Astrocyte (in vitro differentiated cells and primary cell): ENCODE measurements at regions not wholly inside any gene's neighbourhood (a gene's known extent, or its start where the extent isn't known, plus 50 kb on each side); places are given as distances from the start of the nearest gene placed in this dataset.

ENCODE experiments used
- DNase-seq: peaks from one replicate; pipeline ENCODE4 v3.0.0-alpha.2; 2010; ENCODE audit warnings: low read depth
- FAIRE-seq: peaks from 2 replicates; lab custom pipeline; 2011; peaks lifted over from hg19 to GRCh38; lab: Jason Lieb, UNC
- H2AFZ ChIP-seq: 2 replicates; pipeline ENCODE4 v1.6.0; 2012; ENCODE audit warnings: low read depth, low read length, inconsistent platforms
- H3K27ac ChIP-seq: 2 replicates; pipeline ENCODE4 v1.5.1; 2011; ENCODE audit warnings: low read depth, low read length, inconsistent platforms
- H3K27me3 ChIP-seq: 2 replicates; pipeline ENCODE4 v1.6.0; 2011; ENCODE audit warnings: low read length, inconsistent platforms; ENCODE audit not compliant: insufficient read depth
- H3K36me3 ChIP-seq: 2 replicates; pipeline ENCODE4 v1.5.1; 2011; ENCODE audit warnings: low read length, inconsistent platforms; ENCODE audit not compliant: insufficient read depth
- H3K4me1 ChIP-seq: 2 replicates; pipeline ENCODE4 v1.5.1; 2011; ENCODE audit warnings: low read length, inconsistent platforms; ENCODE audit not compliant: insufficient read depth
- H3K4me2 ChIP-seq: 2 replicates; pipeline ENCODE4 v1.6.0; 2012; ENCODE audit warnings: low read length, inconsistent platforms
- H3K4me3 ChIP-seq: 2 replicates; pipeline ENCODE4 v1.5.1; 2011; ENCODE audit warnings: low read depth, mild to moderate bottlenecking, low read length, inconsistent platforms; ENCODE audit not compliant: insufficient read depth
- H3K79me2 ChIP-seq: 2 replicates; pipeline ENCODE4 v1.6.0; 2012; ENCODE audit warnings: mild to moderate bottlenecking, low read length, inconsistent platforms; ENCODE audit not compliant: insufficient read depth
- H3K9ac ChIP-seq: 2 replicates; pipeline ENCODE4 v1.6.0; 2012; ENCODE audit warnings: mild to moderate bottlenecking, low read length, inconsistent platforms
- H3K9me3 ChIP-seq: 2 replicates; pipeline ENCODE4 v1.5.1; 2012; ENCODE audit warnings: low read depth, mild to moderate bottlenecking, low read length, inconsistent platforms; ENCODE audit not compliant: insufficient read depth
- H4K20me1 ChIP-seq: 2 replicates; pipeline ENCODE4 v1.6.0; 2012; ENCODE audit warnings: low read length, inconsistent platforms; ENCODE audit not compliant: insufficient read depth
- H3K27ac Mint-ChIP-seq: one replicate; pipeline ENCODE4 v1.8.0; 2021; ENCODE audit warnings: mild to moderate bottlenecking, mixed read lengths; ENCODE audit not compliant: unreplicated experiment
- H3K27me3 Mint-ChIP-seq: one replicate; pipeline ENCODE4 v1.8.0; 2021; ENCODE audit warnings: low read depth, mixed read lengths; ENCODE audit not compliant: unreplicated experiment
- H3K36me3 Mint-ChIP-seq: one replicate; pipeline ENCODE4 v1.8.0; 2021; ENCODE audit warnings: low read depth, mixed read lengths; ENCODE audit not compliant: unreplicated experiment
- H3K4me1 Mint-ChIP-seq: one replicate; pipeline ENCODE4 v1.8.0; 2021; ENCODE audit warnings: low read depth, mixed read lengths; ENCODE audit not compliant: unreplicated experiment
- H3K4me3 Mint-ChIP-seq: one replicate; pipeline ENCODE4 v1.8.0; 2021; ENCODE audit warnings: mild to moderate bottlenecking, moderate library complexity, mixed read lengths; ENCODE audit not compliant: unreplicated experiment
- H3K9me3 Mint-ChIP-seq: one replicate; pipeline ENCODE4 v1.8.0; 2021; ENCODE audit warnings: mild to moderate bottlenecking, mixed read lengths; ENCODE audit not compliant: unreplicated experiment
- EZH2 ChIP-seq: IDR thresholded peaks from 2 replicates; pipeline ENCODE4 v1.6.1; 2012; ENCODE audit warnings: mild to moderate bottlenecking, low read length, inconsistent platforms; ENCODE audit not compliant: insufficient read depth
- TF ChIP-seq, protein P1 (sequence below): IDR thresholded peaks from 2 replicates; pipeline ENCODE4 v1.5.1; 2011; ENCODE audit warnings: low read depth, mild to moderate bottlenecking, inconsistent platforms, low read length, moderate library complexity; ENCODE audit not compliant: insufficient read depth

DNA sequence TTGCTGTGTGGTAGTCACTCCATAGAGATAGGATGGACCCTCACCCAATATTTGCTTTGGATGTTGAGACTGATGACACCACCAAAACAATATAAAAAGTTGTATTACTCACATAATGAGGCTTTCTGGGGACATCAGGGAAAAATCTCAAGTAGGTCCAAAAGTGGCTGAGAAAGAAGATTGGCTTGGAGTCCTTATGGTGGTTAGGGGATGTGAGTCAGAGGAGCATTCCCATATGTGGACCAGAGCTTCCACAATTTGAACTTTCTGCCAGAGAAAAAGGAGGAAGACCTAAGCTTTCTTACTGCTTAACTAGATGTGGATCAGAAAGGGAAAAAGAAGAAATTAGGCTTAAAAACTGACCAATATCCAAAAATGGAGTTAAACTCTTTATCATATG, 460.5 kb downstream of the SH3BGRL start:
- no peaks in the 10 kb centered on the region for H3K27me3 ChIP-seq

DNA sequence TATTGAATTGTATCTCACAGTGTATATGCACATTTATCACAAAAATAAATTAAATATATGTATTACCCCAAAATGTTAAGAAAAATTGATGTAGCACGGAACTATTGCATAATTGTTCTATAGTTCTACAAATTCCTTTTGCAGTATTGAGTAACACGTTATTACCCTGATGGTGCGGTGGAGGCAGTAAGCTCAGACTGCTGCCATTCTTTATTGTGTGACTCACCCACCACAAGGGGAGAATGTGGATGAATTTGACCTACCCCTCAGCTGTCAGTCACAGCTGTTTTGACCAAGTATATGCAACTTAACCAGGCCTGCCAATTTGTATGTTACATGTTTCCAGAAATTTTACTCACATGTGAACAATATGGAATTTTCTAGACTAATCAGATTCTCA, 506.6 kb downstream of the SH3BGRL start:
- Histone ChIP-seq H3K4me1 (no peaks in the 10 kb centered on the region), H3K9ac (no peak overlapping the region), H4K20me1 (no peaks in the 10 kb centered on the region), H3K9me3 (no peaks in the 10 kb centered on the region), H3K27me3 (no peaks in the 10 kb centered on the region), H3K79me2 (no peaks in the 10 kb centered on the region), H3K36me3 (no peaks in the 10 kb centered on the region), H2AFZ (no peak overlapping the region), H3K4me3 (no peak overlapping the region), H3K4me2 (no peak overlapping the region), H3K27ac (no peak overlapping the region)
- no peak overlapping the region for H3K27ac Mint-ChIP-seq
- H3K4me1 Mint-ChIP-seq, result peaks cover 2% of the 10 kb centered on the region
- TF ChIP-seq, protein P1, sequence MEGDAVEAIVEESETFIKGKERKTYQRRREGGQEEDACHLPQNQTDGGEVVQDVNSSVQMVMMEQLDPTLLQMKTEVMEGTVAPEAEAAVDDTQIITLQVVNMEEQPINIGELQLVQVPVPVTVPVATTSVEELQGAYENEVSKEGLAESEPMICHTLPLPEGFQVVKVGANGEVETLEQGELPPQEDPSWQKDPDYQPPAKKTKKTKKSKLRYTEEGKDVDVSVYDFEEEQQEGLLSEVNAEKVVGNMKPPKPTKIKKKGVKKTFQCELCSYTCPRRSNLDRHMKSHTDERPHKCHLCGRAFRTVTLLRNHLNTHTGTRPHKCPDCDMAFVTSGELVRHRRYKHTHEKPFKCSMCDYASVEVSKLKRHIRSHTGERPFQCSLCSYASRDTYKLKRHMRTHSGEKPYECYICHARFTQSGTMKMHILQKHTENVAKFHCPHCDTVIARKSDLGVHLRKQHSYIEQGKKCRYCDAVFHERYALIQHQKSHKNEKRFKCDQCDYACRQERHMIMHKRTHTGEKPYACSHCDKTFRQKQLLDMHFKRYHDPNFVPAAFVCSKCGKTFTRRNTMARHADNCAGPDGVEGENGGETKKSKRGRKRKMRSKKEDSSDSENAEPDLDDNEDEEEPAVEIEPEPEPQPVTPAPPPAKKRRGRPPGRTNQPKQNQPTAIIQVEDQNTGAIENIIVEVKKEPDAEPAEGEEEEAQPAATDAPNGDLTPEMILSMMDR, result no peak
- no peak for TF ChIP-seq EZH2
- H3K36me3 Mint-ChIP-seq, result no peaks in the 10 kb centered on the region
- H3K27me3 Mint-ChIP-seq, result no peaks in the 10 kb centered on the region
- H3K4me3 Mint-ChIP-seq, result no peak overlapping the region
- peaks cover 2% of the 10 kb centered on the region for H3K9me3 Mint-ChIP-seq
- DNase-seq, result peak; percentile 23
- no peak for FAIRE-seq

More for the DNA sequence above, 460.5 kb downstream of the SH3BGRL start:
- Histone ChIP-seq H3K9me3 (no peaks in the 10 kb centered on the region), H3K4me2 (no peak overlapping the region), H2AFZ (no peak overlapping the region), H3K4me3 (no peak overlapping the region), H3K36me3 (no peaks in the 10 kb centered on the region), H3K4me1 (no peaks in the 10 kb centered on the region), H3K79me2 (no peaks in the 10 kb centered on the region), H4K20me1 (no peaks in the 10 kb centered on the region), H3K9ac (no peak overlapping the region), H3K27ac (no peak overlapping the region)
- Mint-ChIP-seq H3K4me3 (no peak overlapping the region), H3K27ac (no peak overlapping the region), H3K4me1 (no peaks in the 10 kb centered on the region), H3K9me3 (no peaks in the 10 kb centered on the region), H3K27me3 (no peaks in the 10 kb centered on the region), H3K36me3 (no peaks in the 10 kb centered on the region)
- DNase-seq, result peak; percentile 34
- TF ChIP-seq, protein P1, result no peak
- TF ChIP-seq EZH2, result no peak
- no peak for FAIRE-seq

GRCh38 chrX:81728622-81729021, 526.7 kb downstream of the SH3BGRL start:
- Mint-ChIP-seq H3K27ac (no peak overlapping the region), H3K36me3 (no peaks in the 10 kb centered on the region), H3K4me3 (no peak overlapping the region), H3K9me3 (peaks cover 12% of the 10 kb centered on the region), H3K27me3 (no peaks in the 10 kb centered on the region), H3K4me1 (no peaks in the 10 kb centered on the region)
- Histone ChIP-seq H3K9ac (no peak overlapping the region), H2AFZ (no peak overlapping the region), H4K20me1 (no peaks in the 10 kb centered on the region), H3K4me2 (no peak overlapping the region), H3K27ac (no peak overlapping the region), H3K79me2 (no peaks in the 10 kb centered on the region), H3K4me1 (no peaks in the 10 kb centered on the region), H3K4me3 (no peak overlapping the region), H3K36me3 (no peaks in the 10 kb centered on the region), H3K27me3 (no peaks in the 10 kb centered on the region), H3K9me3 (peaks cover 1% of the 10 kb centered on the region)
- TF ChIP-seq, protein P1, result no peak
- no peak for TF ChIP-seq EZH2
- no peak for DNase-seq
- FAIRE-seq, result no peak
